ENCODE measurements at regions not wholly inside any gene's neighbourhood (a gene's known extent, or its start where the extent isn't known, plus 50 kb on each side); places are given as distances from the start of the nearest gene placed in this dataset.

DNA sequence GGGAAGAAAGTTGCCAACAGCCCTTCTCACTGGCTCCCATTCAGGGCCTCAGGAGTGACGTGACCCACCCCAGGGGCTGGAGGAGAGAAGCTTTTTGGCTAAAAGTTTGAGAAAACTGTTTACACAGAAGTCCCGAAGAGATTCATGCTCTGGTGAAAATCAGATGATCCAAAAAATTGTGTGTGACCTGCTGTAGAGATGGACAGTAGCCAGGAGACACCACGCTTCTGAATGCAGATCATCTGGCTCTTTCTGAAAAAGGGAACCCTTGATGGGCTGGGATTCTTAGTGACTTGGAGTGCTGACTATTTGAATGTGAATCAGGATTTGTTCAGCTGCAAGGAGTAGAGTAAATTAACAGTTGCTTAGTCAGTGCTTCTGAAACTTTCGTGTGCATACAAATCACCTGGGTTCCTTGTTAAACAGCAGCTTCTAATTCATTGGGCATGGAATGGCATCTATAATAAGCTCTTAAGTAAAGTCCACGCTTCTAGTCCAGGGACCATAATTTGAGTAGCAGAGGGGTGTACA, 265.1 kb downstream of the PREX1 start:
- H3K27ac Mint-ChIP-seq = no peak overlapping the region
- Histone ChIP-seq H3K27me3 (ENCODE audit: control insufficient read depth, insufficient read depth, low read length, poor library complexity, severe bottlenecking) (no peaks in the 10 kb centered on the region), H3K27ac (ENCODE audit: low read depth, low read length) (no peak overlapping the region), H3K9ac (ENCODE audit: extremely low read depth, low read length, poor library complexity, severe bottlenecking) (no peak overlapping the region), H3K4me3 (ENCODE audit: low read length) (no peak overlapping the region), H3K9me3 (ENCODE audit: control insufficient read depth, low read length) (no peaks in the 10 kb centered on the region), H3K36me3 (ENCODE audit: control insufficient read depth, insufficient read depth, low read length) (no peaks in the 10 kb centered on the region), H3K4me1 (ENCODE audit: control insufficient read depth, insufficient read depth, low read length) (no peaks in the 10 kb centered on the region)
- no peak for TF ChIP-seq CTCF (conservative IDR thresholded peaks at IDR 0.05)
- no peaks in the 10 kb centered on the region for H3K36me3 Mint-ChIP-seq (ENCODE audit: low read depth)
- 89 to 91% methylated on average over 3 to 5 of the region's 5 CpGs for WGBS, 2 experiments (ENCODE audit: insufficient coverage in 1 of 2, insufficient read length in 1 of 2)
- H3K9me3 Mint-ChIP-seq = peaks cover 13% of the 10 kb centered on the region
- H3K4me1 Mint-ChIP-seq = no peaks in the 10 kb centered on the region
- peaks cover 1% of the 10 kb centered on the region for H3K27me3 Mint-ChIP-seq (ENCODE audit: insufficient read depth)
- no peak for DNase-seq
- H3K4me3 Mint-ChIP-seq = no peak overlapping the region

DNA sequence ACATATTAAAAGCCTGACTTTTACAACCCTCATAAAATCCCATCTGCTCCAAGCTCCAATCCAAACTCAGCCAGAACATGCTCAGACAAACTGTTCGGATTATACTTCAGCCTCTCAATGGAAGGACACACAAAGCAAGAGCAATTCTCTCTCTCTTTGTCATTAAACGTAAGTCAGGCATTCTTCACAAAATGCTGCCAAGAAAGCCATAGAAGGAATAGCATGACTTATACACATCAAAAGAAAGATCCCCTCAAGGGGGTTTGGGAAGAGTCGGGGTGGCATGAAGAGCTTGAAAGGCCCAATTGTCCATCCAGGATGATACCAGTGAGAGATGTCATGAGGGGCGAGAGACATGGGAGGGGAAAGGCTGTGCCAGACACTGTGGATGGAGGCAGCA, 268.9 kb downstream of the PREX1 start:
- Mint-ChIP-seq H3K27me3 (ENCODE audit: insufficient read depth) (peaks cover 4% of the 10 kb centered on the region), H3K36me3 (ENCODE audit: low read depth) (no peaks in the 10 kb centered on the region), H3K27ac (no peak overlapping the region), H3K4me3 (no peak overlapping the region), H3K4me1 (no peaks in the 10 kb centered on the region), H3K9me3 (peaks cover 7% of the 10 kb centered on the region)
- no peaks in the 10 kb centered on the region for H3K9me3 ChIP-seq (ENCODE audit: control insufficient read depth, low read length)
- no peak overlapping the region for H3K27ac ChIP-seq (ENCODE audit: low read depth, low read length)
- WGBS, 2 experiments (ENCODE audit: insufficient coverage in 1 of 2, insufficient read length in 1 of 2) = 85 to 100% methylated on average over 3 to 4 of the region's 4 CpGs
- no peaks in the 10 kb centered on the region for H3K4me1 ChIP-seq (ENCODE audit: control insufficient read depth, insufficient read depth, low read length)
- DNase-seq = no peak
- H3K9ac ChIP-seq (ENCODE audit: extremely low read depth, low read length, poor library complexity, severe bottlenecking) = no peak overlapping the region
- H3K36me3 ChIP-seq (ENCODE audit: control insufficient read depth, insufficient read depth, low read length) = no peaks in the 10 kb centered on the region
- no peak for TF ChIP-seq CTCF (conservative IDR thresholded peaks at IDR 0.05)
- no peaks in the 10 kb centered on the region for H3K27me3 ChIP-seq (ENCODE audit: control insufficient read depth, insufficient read depth, low read length, poor library complexity, severe bottlenecking)
- H3K4me3 ChIP-seq (ENCODE audit: low read length) = no peak overlapping the region

- no peak for TF ChIP-seq CTCF (conservative IDR thresholded peaks at IDR 0.05)
- Histone ChIP-seq H3K36me3 (ENCODE audit: control insufficient read depth, insufficient read depth, low read length) (no peaks in the 10 kb centered on the region), H3K4me1 (ENCODE audit: control insufficient read depth, insufficient read depth, low read length) (no peaks in the 10 kb centered on the region), H3K9ac (ENCODE audit: extremely low read depth, low read length, poor library complexity, severe bottlenecking) (no peak overlapping the region), H3K4me3 (ENCODE audit: low read length) (no peak overlapping the region), H3K27ac (ENCODE audit: low read depth, low read length) (no peak overlapping the region), H3K9me3 (ENCODE audit: control insufficient read depth, low read length) (no peaks in the 10 kb centered on the region), H3K27me3 (ENCODE audit: control insufficient read depth, insufficient read depth, low read length, poor library complexity, severe bottlenecking) (no peaks in the 10 kb centered on the region)
- peaks cover 2% of the 10 kb centered on the region for H3K27me3 Mint-ChIP-seq (ENCODE audit: insufficient read depth)
- no peak for DNase-seq
- WGBS, 2 experiments (ENCODE audit: insufficient coverage in 1 of 2, insufficient read length in 1 of 2) = 90% methylated on average over 3 of the region's 3 CpGs; no CpG with 5 or more reads in 1 of the 2 experiments
- H3K27ac Mint-ChIP-seq = no peak overlapping the region
- H3K4me1 Mint-ChIP-seq = no peaks in the 10 kb centered on the region
- H3K36me3 Mint-ChIP-seq (ENCODE audit: low read depth) = no peaks in the 10 kb centered on the region
- no peaks in the 10 kb centered on the region for H3K9me3 Mint-ChIP-seq
- H3K4me3 Mint-ChIP-seq = no peak overlapping the region
Measured at GRCh38 chr20:48557380-48557779, 270.4 kb downstream of the PREX1 start.
